GM12801 (cell line): ENCODE measurements at regions not wholly inside any gene's neighbourhood (a gene's known extent, or its start where the extent isn't known, plus 50 kb on each side); places are given as distances from the start of the nearest gene placed in this dataset.

Experiments
- CTCF ChIP-seq: IDR thresholded peaks from one replicate; pipeline ENCODE4 v1.5.1; 2011; ENCODE audit warnings: control low read depth; ENCODE audit not compliant: insufficient read length; ENCODE audit errors: extremely low read depth

GRCh38 chr13:105364191-105364590 is 1171.3 kb downstream of the EFNB2 start:
- TF ChIP-seq CTCF: no peak

- no peak for TF ChIP-seq CTCF
Measured at GRCh38 chr13:105363261-105364190, 1171.9 kb downstream of the EFNB2 start.

- TF ChIP-seq CTCF: no peak
Measured at GRCh38 chr13:105353654-105354053, 1181.8 kb downstream of the EFNB2 start.

- TF ChIP-seq CTCF: no peak
Measured at GRCh38 chr13:105349082-105349723, 1186.3 kb downstream of the EFNB2 start.

- no peak for TF ChIP-seq CTCF
Measured at GRCh38 chr13:105346141-105346775, 1189.2 kb downstream of the EFNB2 start.

- TF ChIP-seq CTCF: no peak
Measured at GRCh38 chr13:105345730-105346129, 1189.7 kb downstream of the EFNB2 start.

GRCh38 chr13:105345131-105345530 is 1190.3 kb downstream of the EFNB2 start:
- TF ChIP-seq CTCF: no peak
